Mammary epithelial cell (primary cell): ENCODE measurements at regions not wholly inside any gene's neighbourhood (a gene's known extent, or its start where the extent isn't known, plus 50 kb on each side); places are given as distances from the start of the nearest gene placed in this dataset.

Experiments
- CTCF ChIP-seq, 2 donors: IDR thresholded peaks in 1 of 2; conservative IDR thresholded peaks in 1 of 2; 2 replicates each; pipeline ENCODE4 v1.5.1; 2011 to 2012; ENCODE audit warnings: inconsistent platforms in 2 of 2, low read length in 2 of 2, mild to moderate bottlenecking in 2 of 2, control low read depth in 1 of 2, low read depth in 1 of 2; ENCODE audit not compliant: insufficient read depth in 1 of 2; ENCODE audit errors: extremely low read depth in 1 of 2
- EZH2 ChIP-seq: IDR thresholded peaks from 2 replicates; pipeline ENCODE4 v1.6.1; 2012; ENCODE audit warnings: low read length, inconsistent platforms, borderline replicate concordance

- TF ChIP-seq CTCF (conservative IDR thresholded peaks at IDR 0.05 in 1 of 2, IDR thresholded peaks at IDR 0.05 in 1 of 2; ENCODE audit: extremely low read depth in 1 of 2, insufficient read depth in 1 of 2, low read depth in 1 of 2, low read length in 2 of 2) (no peak), EZH2 (no peak)
These were observed 1907.9 kb downstream of the MRPL39 start for GRCh38 chr21:23699402-23699801.
